OCI-LY7 (cell line): ENCODE measurements at regions not wholly inside any gene's neighbourhood (a gene's known extent, or its start where the extent isn't known, plus 50 kb on each side); places are given as distances from the start of the nearest gene placed in this dataset.

Experiments used
- BruUV-seq: library from RNA; stranded (reverse); fragments of 400-500 nt; replicated peaks from 2 replicates; lab custom pipeline; 2021; lab: Mats Ljungman, UMichigan
- CTCF ChIA-PET: fragments of 300-600 bp; sonication (Branson Sonifier 250); formaldehyde crosslinking; loops from one replicate; lab custom pipeline; 2022; ENCODE audit warnings: antibody characterized with exemption; ENCODE audit not compliant: unreplicated experiment; lab: Charles Lee
- POLR2A ChIA-PET: fragments of 300-600 bp; sonication (Branson Sonifier 250); formaldehyde crosslinking; loops from one replicate; lab custom pipeline; 2022; ENCODE audit warnings: antibody characterized with exemption; lab: Charles Lee
- DNase-seq: peaks from one replicate; pipeline ENCODE4 v3.0.0-alpha.2; 2015; ENCODE audit warnings: low spot score
- H2AFZ ChIP-seq: fragments of 200-600 bp; sonication (generic), shearing (Covaris generic); 2 replicates; pipeline ENCODE4 v1.6.1; 2014; ENCODE audit warnings: mild to moderate bottlenecking, antibody characterized with exemption, low read length, moderate library complexity
- H3K27ac ChIP-seq: fragments of 200-600 bp; sonication (generic); 2 replicates; pipeline ENCODE4 v1.5.1; 2014; ENCODE audit warnings: mixed run types, low read depth, mild to moderate bottlenecking, moderate library complexity, low read length, inconsistent platforms; ENCODE audit not compliant: poor library complexity, severe bottlenecking
- H3K36me3 ChIP-seq: fragments of 200-600 bp; sonication (generic); 2 replicates; pipeline ENCODE4 v1.6.1; 2014; ENCODE audit warnings: mild to moderate bottlenecking, antibody characterized with exemption, low read length, moderate library complexity, mixed read lengths; ENCODE audit not compliant: insufficient read depth
- H3K4me1 ChIP-seq: fragments of 200-600 bp; sonication (generic); 2 replicates; pipeline ENCODE4 v1.5.1; 2014; ENCODE audit warnings: mild to moderate bottlenecking, low read length; ENCODE audit not compliant: insufficient read depth, poor library complexity, severe bottlenecking
- H3K4me2 ChIP-seq: fragments of 200-600 bp; sonication (generic); 2 replicates; pipeline ENCODE4 v1.6.1; 2014; ENCODE audit warnings: mild to moderate bottlenecking, low read length
- H3K4me3 ChIP-seq: fragments of 200-600 bp; sonication (generic); 2 replicates; pipeline ENCODE4 v1.5.1; 2014; ENCODE audit warnings: mild to moderate bottlenecking, low read depth, low read length; ENCODE audit not compliant: poor library complexity, severe bottlenecking
- H3K79me2 ChIP-seq: fragments of 200-600 bp; sonication (generic); 2 replicates; pipeline ENCODE4 v1.6.1; 2016; ENCODE audit warnings: low read depth, mild to moderate bottlenecking, low read length, moderate library complexity, mixed read lengths; ENCODE audit not compliant: insufficient read depth
- H3K9me2 ChIP-seq: fragments of 200-600 bp; sonication (generic); 2 replicates; pipeline ENCODE4 v1.6.1; 2016; ENCODE audit warnings: mild to moderate bottlenecking, low read length, mixed read lengths; ENCODE audit not compliant: insufficient read depth
- H3K9me3 ChIP-seq: fragments of 200-600 bp; sonication (generic); 2 replicates; pipeline ENCODE4 v1.6.1; 2014; ENCODE audit warnings: mild to moderate bottlenecking, mixed run types, low read length, mixed read lengths
- H4K20me1 ChIP-seq: fragments of 200-600 bp; sonication (generic); 2 replicates; pipeline ENCODE4 v1.6.1; 2014; ENCODE audit warnings: mild to moderate bottlenecking, antibody characterized with exemption, low read length, moderate library complexity, mixed read lengths; ENCODE audit not compliant: insufficient read depth
- CTCF ChIP-seq: fragments of 200-600 bp; sonication (generic); conservative IDR thresholded peaks from 2 replicates; pipeline ENCODE4 v1.5.1; 2014; ENCODE audit warnings: mild to moderate bottlenecking, antibody characterized with exemption, low read length, moderate library complexity, mixed read lengths
- EZH2phosphoT487 ChIP-seq: fragments of 200-600 bp; sonication (generic); IDR thresholded peaks from 2 replicates; pipeline ENCODE4 v1.6.1; 2018; ENCODE audit warnings: low read depth, borderline replicate concordance, mild to moderate bottlenecking, mixed run types, antibody characterized with exemption, low read length, moderate library complexity, mixed read lengths
- intact Hi-C: fragments of 100-400 bp; cut with micrococcal nuclease; formaldehyde crosslinking; loops from one replicate; pipeline ENCODE4 v1.10.0; 2022; ENCODE audit not compliant: unreplicated experiment

GRCh38 chr15:95644100-95644875, 686.2 kb upstream of the NR2F2 start:
- H3K4me1 ChIP-seq = no peaks in the 10 kb centered on the region
- H3K9me3 ChIP-seq = no peaks in the 10 kb centered on the region
- ChIA-PET CTCF (no interaction called here), POLR2A (no interaction called here)
- H3K27ac ChIP-seq = no peak overlapping the region
- no peak for DNase-seq
- intact Hi-C loops = no loop called here
- no peak overlapping the region for H2AFZ ChIP-seq
- H3K79me2 ChIP-seq = no peaks in the 10 kb centered on the region
- no peak overlapping the region for H3K4me3 ChIP-seq
- BruUV-seq = no TSS peak
- H4K20me1 ChIP-seq = no peaks in the 10 kb centered on the region
- TF ChIP-seq EZH2phosphoT487 (no peak), CTCF (no peak)
- no peak overlapping the region for H3K4me2 ChIP-seq
- H3K36me3 ChIP-seq = no peaks in the 10 kb centered on the region
- no peaks in the 10 kb centered on the region for H3K9me2 ChIP-seq

GRCh38 chr15:95645791-95646338, 684.6 kb upstream of the NR2F2 start:
- H3K36me3 ChIP-seq = no peaks in the 10 kb centered on the region
- H3K4me2 ChIP-seq = no peak overlapping the region
- no peak for DNase-seq
- no peak overlapping the region for H2AFZ ChIP-seq
- TF ChIP-seq EZH2phosphoT487 (no peak), CTCF (no peak)
- H3K9me3 ChIP-seq = no peaks in the 10 kb centered on the region
- no peaks in the 10 kb centered on the region for H3K9me2 ChIP-seq
- no peaks in the 10 kb centered on the region for H4K20me1 ChIP-seq
- H3K79me2 ChIP-seq = no peaks in the 10 kb centered on the region
- no TSS peak for BruUV-seq
- intact Hi-C loops = no loop called here
- POLR2A ChIA-PET = no interaction called here
- CTCF ChIA-PET = no interaction called here
- no peak overlapping the region for H3K4me3 ChIP-seq
- H3K27ac ChIP-seq = no peak overlapping the region
- no peaks in the 10 kb centered on the region for H3K4me1 ChIP-seq
